ENCODE measurements at regions not wholly inside any gene's neighbourhood (a gene's known extent, or its start where the extent isn't known, plus 50 kb on each side); places are given as distances from the start of the nearest gene placed in this dataset.

DNA sequence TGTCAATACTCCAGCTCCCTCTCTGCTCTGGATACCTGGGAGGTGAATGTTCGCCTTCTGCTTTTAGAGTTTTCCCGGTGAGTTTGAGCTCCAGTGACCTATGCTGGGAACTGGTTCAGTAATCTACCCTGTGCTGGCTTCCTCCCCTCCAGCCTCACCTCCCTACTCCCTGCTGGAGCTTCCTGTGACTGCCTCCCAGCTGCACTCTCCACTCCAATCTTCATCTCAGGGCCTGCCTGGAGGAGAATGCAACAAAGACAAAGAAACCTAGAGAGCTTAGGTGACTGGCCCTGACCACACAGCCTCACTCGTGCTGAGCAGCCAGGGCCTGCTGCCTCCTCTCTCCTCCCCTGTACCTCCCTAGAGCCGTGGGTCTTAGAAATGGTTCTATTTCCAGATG is 101.6 kb upstream of the FOXF1 start:
- ATAC-seq, result no peak

DNA sequence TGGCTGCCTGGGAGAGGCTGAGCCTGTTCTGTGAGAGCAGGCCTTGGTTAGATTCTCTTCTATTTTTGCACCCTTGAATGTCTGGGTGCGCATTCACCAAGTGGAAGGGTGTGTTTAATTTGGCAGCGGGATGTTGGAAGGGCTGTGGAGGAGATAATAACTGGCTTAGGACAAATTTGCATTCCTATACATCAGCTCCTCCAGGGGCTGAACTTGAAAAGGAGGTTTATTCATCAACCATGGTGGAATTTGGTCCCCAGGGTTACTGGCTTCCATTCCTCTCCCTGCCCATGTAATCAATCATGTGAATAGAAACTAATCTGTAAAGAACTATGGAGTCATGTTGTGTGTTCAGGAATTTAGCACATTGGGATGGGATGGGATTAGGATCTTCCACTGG is 100.2 kb upstream of the FOXF1 start:
- DNase-seq, result no peak
- H3K9me3 Mint-ChIP-seq, result peaks cover 15 to 16% of the 10 kb centered on the region in 2 donors
- no peaks in the 10 kb centered on the region for H3K4me1 Mint-ChIP-seq
- no peak overlapping the region for H3K4me3 Mint-ChIP-seq
- peaks cover 34% of the 10 kb centered on the region for H3K27me3 Mint-ChIP-seq
- no peak overlapping the region for H3K27ac Mint-ChIP-seq
- no peak for ATAC-seq

More for the DNA sequence above, 101.6 kb upstream of the FOXF1 start:
- DNase-seq, result no peak
- peaks cover 15% of the 10 kb centered on the region in 2 donors for H3K9me3 Mint-ChIP-seq
- H3K27ac Mint-ChIP-seq, result no peak overlapping the region
- no peak overlapping the region for H3K4me3 Mint-ChIP-seq
- no peaks in the 10 kb centered on the region for H3K4me1 Mint-ChIP-seq
- peaks cover 40% of the 10 kb centered on the region for H3K27me3 Mint-ChIP-seq

DNA sequence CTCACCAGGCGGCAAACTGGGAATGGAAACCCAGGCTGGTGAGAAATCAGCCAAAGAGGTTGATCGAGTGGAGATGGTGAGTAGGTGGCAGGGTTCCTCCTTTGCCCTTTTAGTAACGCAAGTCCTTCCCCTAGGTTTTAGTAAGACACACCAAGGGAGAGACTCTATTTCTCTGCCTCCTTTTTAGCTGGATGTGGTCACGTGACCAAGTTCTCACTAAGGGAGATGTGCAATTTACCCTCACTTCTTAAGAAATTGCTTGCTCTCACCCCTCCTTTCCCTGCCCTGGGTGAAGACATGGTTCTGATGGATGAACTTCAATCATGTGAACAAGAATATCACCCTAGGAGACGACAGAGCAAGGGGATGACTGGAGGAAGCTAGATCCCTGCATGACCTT is 99.8 kb upstream of the FOXF1 start:
- no peak overlapping the region for H3K27ac Mint-ChIP-seq
- H3K27me3 Mint-ChIP-seq, result peaks cover 30% of the 10 kb centered on the region
- no peak overlapping the region for H3K4me3 Mint-ChIP-seq
- ATAC-seq (no peak), DNase-seq (no peak)
- H3K4me1 Mint-ChIP-seq, result no peaks in the 10 kb centered on the region
- H3K9me3 Mint-ChIP-seq, result peaks cover 15 to 16% of the 10 kb centered on the region in 2 donors

DNA sequence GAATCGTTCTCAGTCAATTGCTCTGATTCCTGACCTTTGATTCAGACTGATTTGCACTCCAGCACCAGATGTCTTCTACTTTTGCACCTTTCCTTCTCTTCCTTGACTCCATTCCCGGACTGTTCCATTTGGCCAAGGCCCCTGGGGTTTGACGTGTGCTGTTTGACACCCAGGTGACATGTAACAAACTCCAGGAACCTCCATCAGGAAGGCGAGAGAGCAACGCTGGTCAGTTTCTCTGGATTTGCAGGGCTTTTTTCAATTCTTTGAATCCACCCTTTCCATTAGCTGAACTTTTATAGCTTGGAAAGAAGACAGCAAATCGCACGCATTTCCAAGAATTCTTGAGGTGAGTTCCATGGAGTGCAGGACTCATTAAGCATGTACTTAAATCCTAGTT is 98.4 kb upstream of the FOXF1 start:
- Mint-ChIP-seq H3K9me3 (peaks cover 15 to 25% of the 10 kb centered on the region in 2 donors), H3K27ac (no peak overlapping the region), H3K4me3 (no peak overlapping the region), H3K27me3 (peaks cover 39% of the 10 kb centered on the region), H3K4me1 (no peaks in the 10 kb centered on the region)
- ATAC-seq, result no peak
- DNase-seq, result no peak

DNA sequence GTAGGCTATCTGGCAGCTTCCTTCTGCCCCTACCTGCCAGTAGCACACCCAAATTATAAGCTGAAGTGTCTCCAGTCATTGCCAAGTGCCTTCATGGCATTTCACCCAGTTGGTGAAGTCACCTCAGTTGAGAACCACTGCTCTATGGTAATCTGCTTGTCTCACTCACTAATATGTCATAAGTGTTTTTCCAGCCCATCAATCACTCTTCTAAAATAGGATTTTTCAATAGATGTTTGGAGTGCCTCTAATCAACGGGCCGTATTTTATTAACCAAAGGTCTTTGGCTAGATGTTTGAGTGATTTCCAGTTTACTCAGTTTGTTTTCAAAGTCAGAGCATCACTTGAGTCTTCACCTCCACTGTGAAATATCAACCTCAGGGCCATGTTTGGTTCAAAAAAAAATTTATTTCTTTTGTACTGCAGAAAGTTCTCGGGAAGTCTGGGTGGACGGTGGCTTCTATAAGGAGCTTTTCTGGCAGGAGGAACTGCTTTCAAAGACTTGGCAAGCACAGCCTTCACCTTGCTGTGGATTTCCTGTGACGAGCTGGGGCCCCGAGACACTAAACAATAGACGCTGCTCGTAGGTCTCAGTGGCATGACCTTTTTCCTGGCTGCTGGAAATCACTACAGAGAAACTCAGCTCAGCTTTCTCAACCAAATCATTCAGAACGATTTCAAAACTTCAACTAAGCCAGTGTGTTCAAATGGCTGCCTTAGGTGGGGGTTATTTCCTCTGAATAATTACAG is 95.2 kb upstream of the FOXF1 start:
- Mint-ChIP-seq H3K27me3 (peaks cover 25% of the 10 kb centered on the region), H3K9me3 (peaks cover 15 to 25% of the 10 kb centered on the region in 2 donors)

DNA sequence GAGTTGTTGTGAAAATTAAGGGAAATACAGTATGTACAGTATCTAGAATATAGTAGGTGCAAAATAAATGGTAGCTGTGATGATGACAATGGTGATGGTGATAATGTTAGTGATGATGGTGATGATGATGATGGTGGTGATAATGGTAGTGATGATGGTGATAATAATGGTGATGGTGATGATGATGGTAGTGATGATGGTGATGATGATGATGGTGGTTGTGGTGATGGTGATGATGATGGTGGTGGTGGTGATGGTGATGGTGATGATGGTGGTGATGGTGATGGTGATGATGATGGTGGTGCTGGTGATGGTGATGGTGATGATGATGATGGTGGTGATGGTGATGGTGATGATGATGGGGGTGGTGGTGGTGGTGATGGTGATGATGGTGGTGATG is 91.3 kb upstream of the FOXF1 start:
- Mint-ChIP-seq H3K4me1 (no peaks in the 10 kb centered on the region), H3K27ac (no peak overlapping the region), H3K9me3 (peaks cover 0 to 9% of the 10 kb centered on the region in 2 donors), H3K27me3 (peaks cover 9% of the 10 kb centered on the region), H3K4me3 (no peak overlapping the region)
- DNase-seq (no peak), ATAC-seq (no peak)

More for the DNA sequence above, 95.2 kb upstream of the FOXF1 start:
- Mint-ChIP-seq H3K27ac (no peak overlapping the region), H3K4me3 (no peak overlapping the region), H3K4me1 (no peaks in the 10 kb centered on the region)
- DNase-seq, result no peak
- no peak for ATAC-seq

DNA sequence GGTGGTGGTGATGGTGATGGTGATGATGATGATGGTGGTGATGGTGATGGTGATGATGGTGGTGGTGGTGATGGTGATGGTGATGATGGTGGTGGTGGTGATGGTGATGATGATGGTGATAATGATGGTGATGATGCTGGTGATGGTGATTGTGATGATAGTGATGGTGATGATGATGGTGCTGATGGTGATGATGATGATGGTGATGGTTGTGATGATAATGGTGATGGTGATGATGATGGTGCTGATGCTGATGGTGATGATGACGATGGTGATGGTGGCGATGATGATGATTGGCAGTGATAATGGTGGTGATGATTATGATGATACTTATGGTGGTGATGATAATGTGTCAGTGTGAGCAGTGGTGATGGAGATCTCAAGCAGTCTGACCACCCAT is 90.8 kb upstream of the FOXF1 start:
- H3K9me3 Mint-ChIP-seq, result peaks cover 0 to 9% of the 10 kb centered on the region in 2 donors
- peaks cover 9% of the 10 kb centered on the region for H3K27me3 Mint-ChIP-seq
- H3K4me1 Mint-ChIP-seq, result no peaks in the 10 kb centered on the region
- ATAC-seq, result no peak
- H3K27ac Mint-ChIP-seq, result no peak overlapping the region
- H3K4me3 Mint-ChIP-seq, result no peak overlapping the region
- no peak for DNase-seq

DNA sequence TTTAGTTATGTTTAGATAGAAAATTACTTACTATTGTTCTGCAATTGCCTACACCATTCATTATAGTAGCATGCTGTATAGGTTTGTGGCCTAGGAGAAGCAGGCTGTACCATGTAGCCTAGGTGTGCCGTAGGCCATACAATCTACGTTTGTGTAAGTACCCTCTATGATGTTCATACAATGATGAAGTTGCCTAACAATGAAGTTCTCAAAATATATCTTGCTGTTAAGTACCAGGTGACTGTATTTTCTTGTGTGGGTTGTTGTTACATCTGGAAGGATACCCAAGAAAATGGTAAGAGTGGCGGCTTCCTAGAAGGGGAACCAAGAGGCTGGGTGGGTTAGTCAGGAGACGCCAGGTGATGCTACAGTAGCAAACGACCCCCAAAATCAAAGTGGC is 88.3 kb upstream of the FOXF1 start:
- H3K4me1 Mint-ChIP-seq, result no peaks in the 10 kb centered on the region
- H3K9me3 Mint-ChIP-seq, result no peaks in the 10 kb centered on the region
- no peaks in the 10 kb centered on the region for H3K27me3 Mint-ChIP-seq
- DNase-seq (no peak), ATAC-seq (no peak)
- H3K4me3 Mint-ChIP-seq, result no peak overlapping the region
- H3K27ac Mint-ChIP-seq, result no peak overlapping the region

DNA sequence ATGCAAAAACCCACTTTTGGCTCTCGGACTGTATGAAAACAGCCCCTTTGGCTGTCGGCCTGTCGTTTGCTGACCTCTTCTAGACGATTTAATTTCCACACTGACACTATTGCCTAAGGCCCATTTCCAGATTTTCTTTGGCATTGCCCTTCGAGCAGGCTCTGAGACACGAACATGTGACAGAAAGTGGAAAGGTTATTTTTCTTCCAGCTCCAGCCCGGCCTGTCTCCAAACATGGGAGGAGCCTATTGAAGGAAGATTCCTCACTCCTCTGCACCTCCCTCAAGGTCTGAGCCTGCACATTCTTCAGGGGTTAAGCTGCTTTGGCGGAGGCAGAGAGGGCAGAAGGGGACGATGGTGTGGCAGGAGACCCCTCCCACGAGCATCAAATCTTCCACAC is 85.9 kb upstream of the FOXF1 start:
- Mint-ChIP-seq H3K9me3 (no peaks in the 10 kb centered on the region), H3K4me3 (no peak overlapping the region), H3K27me3 (no peaks in the 10 kb centered on the region), H3K27ac (no peak overlapping the region), H3K4me1 (no peaks in the 10 kb centered on the region)
- ATAC-seq (no peak), DNase-seq (no peak)

DNA sequence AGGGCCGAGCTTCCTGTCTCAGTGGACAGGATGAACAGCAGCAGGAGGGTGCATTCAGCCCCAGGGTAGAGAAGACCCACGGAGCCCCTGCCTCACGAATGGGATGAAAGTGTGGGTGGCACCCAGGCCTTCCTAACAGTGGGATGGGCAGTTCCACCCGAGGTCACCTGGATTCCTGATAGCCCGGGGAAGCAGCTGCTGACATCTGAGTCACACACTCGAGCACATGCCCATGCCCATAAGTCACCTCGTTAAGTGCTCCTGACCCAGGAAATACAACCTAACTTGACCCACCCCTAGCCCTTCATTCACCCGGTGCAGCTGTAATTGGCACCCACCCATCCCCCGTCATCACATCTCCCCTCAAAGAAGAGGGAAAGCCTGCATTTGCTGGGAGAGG is 85.3 kb upstream of the FOXF1 start:
- no peaks in the 10 kb centered on the region for H3K27me3 Mint-ChIP-seq
- no peaks in the 10 kb centered on the region for H3K9me3 Mint-ChIP-seq
- ATAC-seq (no peak), DNase-seq (no peak)
- peak overlapping the region in 1 of 2 donors; percentile 34 for H3K27ac Mint-ChIP-seq
- H3K4me1 Mint-ChIP-seq, result no peaks in the 10 kb centered on the region
- H3K4me3 Mint-ChIP-seq, result no peak overlapping the region

DNA sequence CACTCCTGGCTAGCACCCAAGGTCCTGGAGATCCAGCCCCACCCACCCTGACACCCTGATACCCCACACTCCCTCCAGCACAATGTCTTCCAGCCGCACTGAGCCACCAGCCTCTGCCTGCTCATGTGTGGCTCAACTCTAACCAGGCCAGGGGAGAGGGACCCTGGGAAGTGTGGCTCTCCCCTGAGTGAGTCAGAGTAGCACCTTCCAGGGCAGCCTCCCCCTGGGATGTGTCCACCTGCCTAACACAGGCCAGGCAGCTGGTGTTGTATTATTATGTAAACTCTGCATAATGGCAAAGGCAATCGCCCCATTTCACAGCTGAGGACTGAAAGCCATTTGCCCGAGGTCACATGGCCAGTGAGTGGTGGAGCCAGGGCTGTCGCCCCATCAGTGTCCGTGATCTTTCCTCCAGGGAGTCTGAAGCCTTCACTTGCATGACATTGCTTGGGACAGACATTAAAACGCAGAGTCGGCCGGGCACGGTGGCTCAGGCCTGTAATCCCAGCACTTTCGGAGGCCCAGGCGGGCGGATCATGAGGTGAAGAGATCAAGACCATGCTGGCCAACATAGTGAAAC is 84.2 kb upstream of the FOXF1 start:
- Mint-ChIP-seq H3K4me1 (no peaks in the 10 kb centered on the region), H3K4me3 (no peak overlapping the region), H3K27ac (no peak overlapping the region), H3K9me3 (no peaks in the 10 kb centered on the region), H3K27me3 (no peaks in the 10 kb centered on the region)
- DNase-seq (no peak), ATAC-seq (no peak)

DNA sequence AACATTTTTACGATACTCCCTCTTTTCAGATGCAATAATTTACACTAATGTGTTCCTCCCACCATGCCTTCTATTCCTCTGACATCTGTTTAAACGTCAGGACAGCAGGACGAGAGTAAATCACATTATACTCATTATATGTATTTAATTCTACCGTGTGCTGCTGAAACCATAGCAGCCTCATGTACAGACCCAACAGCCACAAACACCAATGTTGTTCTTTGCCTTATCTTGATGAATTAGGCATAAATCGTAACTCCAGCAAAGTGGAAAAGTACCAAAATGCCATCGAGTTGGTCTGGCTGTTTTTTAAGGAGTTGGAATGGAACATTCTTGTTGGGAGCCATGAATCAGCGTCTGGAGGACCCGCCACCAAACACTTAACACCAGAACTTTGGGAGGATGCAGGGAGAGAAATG is 82.9 kb upstream of the FOXF1 start:
- ATAC-seq (no peak), DNase-seq (no peak)
- no peaks in the 10 kb centered on the region for H3K27me3 Mint-ChIP-seq
- H3K4me3 Mint-ChIP-seq, result no peak overlapping the region
- no peaks in the 10 kb centered on the region for H3K4me1 Mint-ChIP-seq
- H3K27ac Mint-ChIP-seq, result no peak overlapping the region
- no peaks in the 10 kb centered on the region for H3K9me3 Mint-ChIP-seq

DNA sequence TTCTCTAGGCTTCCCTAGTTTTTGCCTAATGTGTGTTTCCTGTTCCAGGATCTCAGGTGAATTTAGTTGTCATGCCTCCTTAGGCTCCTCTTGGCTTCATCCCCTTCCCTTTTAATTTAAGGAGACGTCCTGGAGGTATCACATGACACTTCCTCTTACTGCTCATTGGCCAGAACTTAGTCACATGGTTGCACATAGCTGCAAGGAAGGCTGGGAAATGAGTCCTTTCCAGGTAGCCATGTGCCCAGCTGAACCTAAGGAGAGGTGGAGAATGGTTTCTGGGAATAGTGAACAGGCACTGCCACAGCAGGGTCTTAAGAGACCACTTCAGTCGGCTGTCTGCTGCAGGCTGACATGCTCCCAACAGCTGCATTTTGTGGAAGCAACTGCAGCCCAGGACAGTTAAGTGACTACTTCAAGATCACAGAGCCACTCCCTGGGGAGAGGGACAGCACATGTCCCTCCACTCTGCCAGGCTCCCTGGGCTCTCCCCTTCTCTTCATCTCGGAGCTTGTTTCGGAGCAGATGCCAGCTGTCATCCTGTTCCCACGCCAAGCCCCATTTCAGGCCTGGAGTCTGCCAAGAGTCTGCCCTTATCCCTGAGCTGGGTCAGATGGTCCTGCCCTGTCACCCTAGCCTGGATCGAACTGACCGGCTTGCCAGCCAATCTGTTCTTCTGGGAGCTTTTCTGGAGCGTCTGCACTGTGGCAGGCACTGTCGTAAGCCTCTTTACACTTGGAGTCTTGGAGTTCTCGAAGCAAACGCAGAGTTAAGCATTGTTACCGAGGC is 81.4 kb upstream of the FOXF1 start:
- no peak overlapping the region for H3K4me3 Mint-ChIP-seq
- no peaks in the 10 kb centered on the region for H3K4me1 Mint-ChIP-seq
- H3K27me3 Mint-ChIP-seq, result peaks cover 9% of the 10 kb centered on the region
- no peaks in the 10 kb centered on the region for H3K9me3 Mint-ChIP-seq
- ATAC-seq (no peak), DNase-seq (no peak)
- H3K27ac Mint-ChIP-seq, result no peak overlapping the region

DNA sequence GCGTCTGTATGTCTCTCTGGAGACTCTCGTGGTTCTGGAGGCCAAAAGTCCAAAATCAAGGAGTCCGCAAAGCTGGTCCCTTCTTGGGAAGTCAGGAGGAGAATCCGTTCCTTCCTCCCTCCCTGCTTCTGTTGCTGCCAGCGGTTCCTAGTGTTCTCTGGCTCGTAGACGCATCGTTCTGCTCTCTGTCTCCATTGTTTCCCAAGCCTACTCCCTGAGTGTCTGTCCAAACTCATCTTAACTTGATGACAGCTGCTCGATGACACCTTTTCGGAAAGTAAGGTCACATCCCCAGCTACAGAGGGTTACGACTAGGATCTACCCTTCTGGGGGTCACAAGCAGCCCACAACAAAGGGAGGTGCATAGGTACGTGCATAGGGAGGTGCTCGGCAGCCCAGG is 80.7 kb upstream of the FOXF1 start:
- ATAC-seq, result no peak
- DNase-seq, result no peak
- H3K4me1 Mint-ChIP-seq, result no peaks in the 10 kb centered on the region
- H3K27ac Mint-ChIP-seq, result peak overlapping the region in 1 of 2 donors; percentile 67
- H3K27me3 Mint-ChIP-seq, result peaks cover 9% of the 10 kb centered on the region
- no peaks in the 10 kb centered on the region for H3K9me3 Mint-ChIP-seq
- no peak overlapping the region for H3K4me3 Mint-ChIP-seq

DNA sequence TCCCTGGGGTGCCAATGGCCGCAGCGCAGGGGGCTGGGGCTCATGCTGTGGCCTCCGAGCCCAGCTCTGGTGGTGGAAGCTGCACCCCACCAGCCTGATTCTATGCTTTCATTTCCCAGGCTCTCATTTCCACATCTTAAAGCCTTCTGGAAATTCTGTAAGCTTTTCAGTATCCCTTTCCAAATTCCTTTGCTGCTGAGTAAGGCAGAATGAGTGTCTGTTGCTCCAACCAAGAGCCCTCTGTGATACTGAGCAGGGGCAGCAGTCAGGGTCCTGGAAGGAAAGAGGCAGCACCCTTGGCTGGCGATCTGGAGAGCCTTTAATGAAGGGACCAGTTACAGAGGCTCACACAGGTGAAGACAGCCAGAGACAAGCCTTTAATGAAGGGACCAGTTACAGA is 79.5 kb upstream of the FOXF1 start:
- Mint-ChIP-seq H3K27me3 (peaks cover 9% of the 10 kb centered on the region), H3K9me3 (no peaks in the 10 kb centered on the region), H3K4me3 (no peak overlapping the region), H3K27ac (peak overlapping the region in 1 of 2 donors; percentile 71), H3K4me1 (no peaks in the 10 kb centered on the region)
- DNase-seq, result no peak
- no peak for ATAC-seq

DNA sequence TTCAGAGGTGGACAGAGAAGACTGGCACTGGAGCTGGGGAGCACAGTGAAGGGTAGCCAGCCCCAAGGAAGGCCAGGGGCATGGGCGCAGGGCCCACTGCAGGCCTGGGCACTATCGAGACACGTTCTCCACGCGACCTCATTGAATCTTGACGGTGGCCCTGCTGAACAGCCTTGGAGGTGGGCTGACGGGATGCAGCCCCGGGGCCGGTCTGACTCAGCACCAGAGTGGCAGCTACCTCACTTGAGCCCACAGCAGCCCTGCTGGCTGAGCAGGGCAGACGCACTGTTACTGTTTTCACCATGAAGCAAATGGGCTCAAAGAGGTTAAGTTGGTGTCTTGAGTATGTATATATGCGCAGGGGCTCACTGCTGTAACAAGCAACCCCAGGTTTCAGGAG is 78.8 kb upstream of the FOXF1 start:
- Mint-ChIP-seq H3K9me3 (no peaks in the 10 kb centered on the region), H3K27ac (no peak overlapping the region), H3K27me3 (peaks cover 9% of the 10 kb centered on the region), H3K4me3 (no peak overlapping the region), H3K4me1 (no peaks in the 10 kb centered on the region)
- DNase-seq (no peak), ATAC-seq (no peak)
